ENCODE measurements at regions not wholly inside any gene's neighbourhood (a gene's known extent, or its start where the extent isn't known, plus 50 kb on each side); places are given as distances from the start of the nearest gene placed in this dataset.
A peak's percentile ranks its signal among the peaks of the same experiment; 100 is the strongest.

- no peak for DNase-seq (ENCODE audit: low read depth in 2 of 2)
Observed at GRCh38 chr7:24341691-24342413, 57.9 kb downstream of the NPY start.

- no peak for DNase-seq (ENCODE audit: low read depth in 2 of 2)
Observed at GRCh38 chr7:24343614-24344013, 59.6 kb downstream of the NPY start.

- DNase-seq (ENCODE audit: low read depth in 2 of 2), result no peak
Observed at GRCh38 chr7:24346129-24346528, 62.1 kb downstream of the NPY start.

GRCh38 chr7:24346716-24347115 lies 62.7 kb downstream of the NPY start:
- DNase-seq (ENCODE audit: low read depth in 2 of 2), result no peak

- no peak for DNase-seq (ENCODE audit: low read depth in 2 of 2)
Observed at GRCh38 chr7:24349339-24349738, 65.3 kb downstream of the NPY start.

- DNase-seq (ENCODE audit: low read depth in 2 of 2), result no peak
Observed at GRCh38 chr7:24354456-24354855, 70.5 kb downstream of the NPY start.

GRCh38 chr7:24356718-24357386 lies 72.9 kb downstream of the NPY start:
- DNase-seq (ENCODE audit: low read depth in 2 of 2), result no peak

- DNase-seq (ENCODE audit: low read depth in 2 of 2), result no peak
Observed at GRCh38 chr7:24361001-24361400, 77.0 kb downstream of the NPY start.

- no peak for DNase-seq (ENCODE audit: low read depth in 2 of 2)
Observed at GRCh38 chr7:24365606-24366005, 81.6 kb downstream of the NPY start.

- DNase-seq (ENCODE audit: low read depth in 2 of 2), result no peak
Observed at GRCh38 chr7:24366876-24367275, 82.9 kb downstream of the NPY start.

GRCh38 chr7:24368161-24368560 lies 84.2 kb downstream of the NPY start:
- no peak for DNase-seq (ENCODE audit: low read depth in 2 of 2)

GRCh38 chr7:24370541-24370940 lies 86.6 kb downstream of the NPY start:
- DNase-seq (ENCODE audit: low read depth in 2 of 2), result no peak

- DNase-seq (ENCODE audit: low read depth in 2 of 2), result no peak
Observed at GRCh38 chr7:24372961-24373955, 89.3 kb downstream of the NPY start.

- DNase-seq (ENCODE audit: low read depth in 2 of 2), result peak in 1 of 2 donors; percentile 1
Observed at GRCh38 chr7:24378871-24379616, 95.1 kb downstream of the NPY start.

GRCh38 chr7:24381894-24382505 lies 98.0 kb downstream of the NPY start:
- peak in 1 of 2 donors; percentile 2 for DNase-seq (ENCODE audit: low read depth in 2 of 2)

- DNase-seq (ENCODE audit: low read depth in 2 of 2), result no peak
Observed at GRCh38 chr7:24383055-24383454, 99.1 kb downstream of the NPY start.

- no peak for DNase-seq (ENCODE audit: low read depth in 2 of 2)
Observed at GRCh38 chr7:24384362-24385030, 100.5 kb downstream of the NPY start.

- DNase-seq (ENCODE audit: low read depth in 2 of 2), result no peak
Observed at GRCh38 chr7:24388212-24388611, 104.2 kb downstream of the NPY start.

- DNase-seq (ENCODE audit: low read depth in 2 of 2), result no peak
Observed at GRCh38 chr7:24390376-24391157, 106.6 kb downstream of the NPY start.

GRCh38 chr7:24392774-24393173 lies 108.8 kb downstream of the NPY start:
- no peak for DNase-seq (ENCODE audit: low read depth in 2 of 2)
